GM12872 (cell line): ENCODE measurements at regions not wholly inside any gene's neighbourhood (a gene's known extent, or its start where the extent isn't known, plus 50 kb on each side); places are given as distances from the start of the nearest gene placed in this dataset.

Source experiments
- TF ChIP-seq, protein P1 (sequence below): IDR thresholded peaks from 3 replicates; pipeline ENCODE4 v1.5.1; 2011; ENCODE audit warnings: low read depth, mild to moderate bottlenecking, low read length, moderate library complexity; ENCODE audit not compliant: insufficient read depth

DNA sequence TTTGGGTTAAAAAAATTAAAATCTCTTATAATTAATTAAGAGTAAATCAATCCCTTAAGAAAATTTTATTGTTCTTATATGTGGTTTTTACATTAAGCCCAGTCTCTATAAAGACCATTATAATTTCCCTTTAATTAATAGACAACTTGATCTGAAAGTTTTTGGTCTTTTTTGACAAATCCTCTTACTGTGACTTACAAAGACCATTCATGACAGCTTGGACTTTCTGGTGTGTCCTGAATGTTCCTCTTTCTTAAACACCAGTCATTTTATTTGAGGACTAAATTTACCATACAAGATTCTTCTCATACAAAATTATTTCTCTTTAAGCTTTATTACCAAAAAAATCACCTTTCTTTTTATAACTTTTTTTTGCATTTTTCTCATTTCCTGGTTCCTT, 368.3 kb downstream of the ADGRD1 start:
- TF ChIP-seq, protein P1, sequence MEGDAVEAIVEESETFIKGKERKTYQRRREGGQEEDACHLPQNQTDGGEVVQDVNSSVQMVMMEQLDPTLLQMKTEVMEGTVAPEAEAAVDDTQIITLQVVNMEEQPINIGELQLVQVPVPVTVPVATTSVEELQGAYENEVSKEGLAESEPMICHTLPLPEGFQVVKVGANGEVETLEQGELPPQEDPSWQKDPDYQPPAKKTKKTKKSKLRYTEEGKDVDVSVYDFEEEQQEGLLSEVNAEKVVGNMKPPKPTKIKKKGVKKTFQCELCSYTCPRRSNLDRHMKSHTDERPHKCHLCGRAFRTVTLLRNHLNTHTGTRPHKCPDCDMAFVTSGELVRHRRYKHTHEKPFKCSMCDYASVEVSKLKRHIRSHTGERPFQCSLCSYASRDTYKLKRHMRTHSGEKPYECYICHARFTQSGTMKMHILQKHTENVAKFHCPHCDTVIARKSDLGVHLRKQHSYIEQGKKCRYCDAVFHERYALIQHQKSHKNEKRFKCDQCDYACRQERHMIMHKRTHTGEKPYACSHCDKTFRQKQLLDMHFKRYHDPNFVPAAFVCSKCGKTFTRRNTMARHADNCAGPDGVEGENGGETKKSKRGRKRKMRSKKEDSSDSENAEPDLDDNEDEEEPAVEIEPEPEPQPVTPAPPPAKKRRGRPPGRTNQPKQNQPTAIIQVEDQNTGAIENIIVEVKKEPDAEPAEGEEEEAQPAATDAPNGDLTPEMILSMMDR: no peak

DNA sequence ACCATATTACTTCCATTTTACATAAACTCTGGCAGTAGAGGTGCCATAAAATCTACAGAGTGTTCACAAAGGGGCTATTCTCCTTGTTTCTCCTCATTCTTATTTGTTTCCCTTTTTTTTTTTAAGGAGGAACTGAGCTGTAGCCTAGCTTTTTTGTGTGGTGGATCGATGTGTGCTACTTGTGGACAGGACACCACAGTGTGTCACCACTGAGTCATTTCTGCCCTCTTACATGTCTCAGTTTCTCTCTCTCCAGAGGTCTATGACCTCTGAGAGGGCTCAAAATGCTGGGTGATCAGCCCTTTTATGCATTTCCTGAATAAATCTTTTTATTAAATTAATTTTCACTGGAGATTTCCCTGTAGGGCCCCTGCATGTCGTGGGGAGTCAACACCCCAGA, 370.2 kb downstream of the ADGRD1 start:
- TF ChIP-seq, protein P1: no peak

DNA sequence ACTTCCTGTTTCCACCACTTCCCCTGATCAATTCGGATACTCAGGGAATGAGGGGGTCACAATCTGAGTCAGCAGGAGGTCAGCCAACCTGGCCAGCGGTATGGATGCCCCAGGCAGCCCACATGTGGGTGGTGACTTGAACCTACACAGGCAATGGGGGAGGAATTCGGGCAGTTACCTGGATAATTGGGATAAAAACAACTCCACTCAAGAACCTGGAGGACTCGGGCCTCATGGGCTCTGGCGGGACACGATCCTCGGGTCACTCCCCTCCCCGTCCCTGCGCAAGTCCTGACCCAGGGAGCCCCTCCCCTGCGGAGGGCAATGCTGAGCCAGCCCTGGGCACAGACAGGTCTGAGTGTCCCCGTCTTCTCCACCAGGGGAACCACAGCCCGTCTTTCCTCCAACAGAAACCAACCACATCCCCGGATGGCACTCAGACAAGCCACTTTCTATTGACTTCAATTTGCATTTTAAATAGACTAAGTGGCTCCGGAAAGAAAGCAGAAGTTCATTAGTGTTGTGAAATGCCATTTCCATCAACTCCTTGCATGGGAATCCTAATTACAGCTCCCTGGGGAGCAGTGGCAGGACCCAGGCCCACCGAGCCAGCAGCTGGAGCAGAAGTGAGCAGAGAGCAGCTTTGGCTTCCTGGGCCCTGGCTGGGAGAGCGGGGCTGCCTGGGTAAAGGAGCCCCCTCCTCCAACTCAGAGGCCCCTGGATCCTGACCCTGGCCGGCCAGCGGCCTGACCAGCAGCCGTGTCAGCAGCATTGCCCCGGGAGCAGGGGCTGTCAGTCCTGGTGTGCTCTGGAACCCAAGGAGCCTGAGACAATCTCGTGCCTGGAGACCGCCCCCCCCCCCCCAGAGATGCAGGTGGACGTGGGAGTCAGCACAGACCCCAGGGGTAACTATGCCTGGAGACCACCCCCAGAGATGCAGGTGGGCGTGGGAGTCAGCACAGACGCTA, 374.1 kb downstream of the ADGRD1 start:
- TF ChIP-seq, protein P1: 0 out of 3 replicates have a peak, but pooled peaks have one; percentile 11

DNA sequence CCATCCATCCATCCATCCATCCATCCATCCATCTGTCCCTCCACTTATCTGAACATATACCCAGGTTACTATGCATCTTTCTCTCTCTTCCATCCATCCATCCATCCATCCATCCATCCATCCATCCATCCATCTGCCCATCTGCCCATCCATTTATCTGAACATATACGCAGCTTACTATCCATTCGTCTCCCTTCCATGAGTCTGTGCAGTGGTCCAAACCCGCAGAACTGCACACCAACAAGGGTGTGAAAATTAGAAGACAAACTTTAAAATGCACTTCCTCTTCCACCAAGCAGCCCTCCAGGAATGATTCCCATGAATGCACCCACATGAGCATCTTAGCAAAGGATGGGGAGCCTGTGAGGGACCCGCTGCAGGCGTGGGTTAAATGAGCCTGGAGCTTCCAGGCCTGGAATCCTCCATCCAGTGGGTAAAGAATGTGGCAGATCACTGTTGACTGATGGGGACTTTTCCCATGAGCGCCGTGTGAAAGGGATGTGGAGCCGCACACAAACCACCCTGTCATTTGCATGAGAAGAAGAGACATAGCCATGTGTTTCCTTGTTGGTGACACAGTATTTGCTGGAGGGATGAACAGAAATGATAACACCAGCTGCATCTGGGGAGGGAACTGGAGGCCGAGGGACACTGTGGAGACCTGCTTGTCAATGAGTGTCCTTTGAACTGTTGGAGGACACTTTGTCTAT, 376.6 kb downstream of the ADGRD1 start:
- TF ChIP-seq, protein P1: no peak

DNA sequence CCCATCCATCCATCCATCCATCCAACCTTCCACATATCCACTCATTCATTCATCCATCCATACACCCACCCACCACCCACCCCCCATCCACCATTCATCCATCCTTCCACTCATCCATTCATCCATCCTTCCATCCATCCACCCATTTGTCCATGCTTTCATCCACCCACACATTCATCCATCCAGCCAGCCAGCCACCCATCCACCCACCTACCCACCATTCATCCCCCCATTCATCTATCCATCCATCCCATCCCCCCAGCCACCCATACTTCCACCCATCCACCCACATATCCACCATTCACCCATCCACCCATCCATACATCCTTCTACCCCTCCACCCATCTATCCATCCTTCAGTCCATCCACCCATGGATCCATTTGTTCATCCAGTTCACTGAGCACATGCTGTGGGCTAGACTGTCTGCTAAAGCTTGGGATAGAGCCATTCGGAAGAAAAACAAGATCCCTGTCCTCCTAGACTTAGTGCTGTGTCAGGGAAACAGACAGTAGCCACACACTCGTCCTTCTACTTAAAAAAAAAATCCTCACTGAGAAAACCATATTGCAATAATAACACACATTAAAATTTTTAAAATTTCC, 377.5 kb downstream of the ADGRD1 start:
- TF ChIP-seq, protein P1: no peak

DNA sequence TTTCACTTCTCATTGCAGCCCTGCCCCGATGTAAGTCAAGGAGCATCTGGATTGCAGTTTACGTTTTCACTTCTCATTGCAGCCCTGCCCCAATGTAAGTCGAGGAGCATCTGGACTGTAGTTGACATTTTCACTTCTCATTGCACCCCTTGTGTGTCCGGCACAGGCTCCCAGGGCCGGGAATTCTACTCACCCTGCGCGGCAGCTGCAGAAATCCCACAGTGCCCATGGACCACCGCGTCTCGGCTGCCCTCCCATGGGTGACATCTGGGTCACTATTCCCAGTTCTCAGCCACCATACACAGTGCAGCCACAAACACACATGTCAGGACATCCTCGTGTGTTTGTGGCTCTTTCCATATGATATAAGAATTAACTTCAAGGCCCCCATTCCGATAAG, 378.5 kb downstream of the ADGRD1 start:
- TF ChIP-seq, protein P1: no peak

DNA sequence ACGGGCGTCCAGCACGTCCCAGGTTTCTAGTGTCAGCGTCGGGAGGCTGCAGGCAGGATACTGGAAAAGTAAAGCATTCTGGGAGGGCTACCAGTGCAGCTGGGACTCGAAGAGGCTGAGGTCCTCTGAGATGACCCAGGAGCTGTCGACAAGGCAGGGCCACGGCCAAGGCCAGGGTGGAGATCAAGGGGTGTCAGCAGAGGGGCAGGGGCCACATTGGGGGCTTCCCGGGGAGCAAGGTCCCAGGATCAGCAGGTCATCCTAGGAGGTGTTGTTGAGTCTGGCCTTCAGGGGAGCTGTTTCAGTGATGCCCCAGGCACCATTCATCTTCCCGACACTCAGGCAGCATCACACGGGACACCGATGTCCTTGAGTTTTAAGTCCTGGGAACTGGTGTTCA, 377.8 kb upstream of the SFSWAP start:
- TF ChIP-seq, protein P1: no peak
